Activated CD8-positive, alpha-beta memory T cell treated with anti-CD3 and anti-CD28 coated beads for 4 hours (primary cell): ENCODE measurements at regions not wholly inside any gene's neighbourhood (a gene's known extent, or its start where the extent isn't known, plus 50 kb on each side); places are given as distances from the start of the nearest gene placed in this dataset.

Experiments
- DNase-seq, 2 donors: peaks; one replicate each; pipeline ENCODE4 v3.0.0-alpha.2; 2020; ENCODE audit warnings: low read depth in 2 of 2

DNA sequence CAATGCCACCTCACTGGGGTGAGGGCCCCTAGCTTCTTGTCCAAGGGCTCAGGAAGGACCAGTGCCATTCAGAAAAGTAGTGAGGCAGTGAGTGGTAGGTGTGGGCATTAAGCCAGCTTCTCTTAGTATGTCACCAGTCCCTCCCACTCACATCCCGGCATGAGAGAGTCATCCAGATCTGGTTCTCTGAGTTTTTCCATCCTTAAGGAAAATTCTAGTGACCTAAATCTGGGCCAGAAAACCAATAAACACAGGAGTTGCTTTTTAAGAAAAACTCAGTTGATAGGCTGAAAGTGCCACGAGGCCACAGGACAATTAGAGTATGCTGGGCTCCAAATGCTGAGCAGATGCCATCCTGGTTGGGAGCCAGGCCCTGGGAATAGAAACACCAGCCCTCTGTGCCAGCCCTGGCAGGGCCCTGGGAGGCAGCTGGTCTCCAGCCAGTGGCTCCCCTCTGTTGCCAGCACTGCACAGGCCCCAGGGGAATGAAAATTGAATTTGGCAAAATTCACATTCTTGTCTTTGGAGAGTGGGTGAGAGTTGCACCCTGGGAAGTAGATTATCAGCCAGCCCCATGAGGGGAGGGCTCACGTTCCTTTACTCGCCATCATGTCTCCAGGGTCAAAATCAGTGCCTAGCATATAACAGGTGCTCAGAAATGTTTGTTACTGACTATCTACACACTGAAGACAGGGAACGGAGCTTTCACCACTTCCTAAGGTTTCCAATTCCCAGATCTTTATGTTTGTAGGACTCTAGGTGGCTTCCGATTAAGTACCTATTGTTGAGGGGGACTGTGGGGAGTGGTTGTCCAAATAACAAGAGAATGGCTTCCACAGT is 52.8 kb downstream of the FAM43A start:
- no peak for DNase-seq

DNA sequence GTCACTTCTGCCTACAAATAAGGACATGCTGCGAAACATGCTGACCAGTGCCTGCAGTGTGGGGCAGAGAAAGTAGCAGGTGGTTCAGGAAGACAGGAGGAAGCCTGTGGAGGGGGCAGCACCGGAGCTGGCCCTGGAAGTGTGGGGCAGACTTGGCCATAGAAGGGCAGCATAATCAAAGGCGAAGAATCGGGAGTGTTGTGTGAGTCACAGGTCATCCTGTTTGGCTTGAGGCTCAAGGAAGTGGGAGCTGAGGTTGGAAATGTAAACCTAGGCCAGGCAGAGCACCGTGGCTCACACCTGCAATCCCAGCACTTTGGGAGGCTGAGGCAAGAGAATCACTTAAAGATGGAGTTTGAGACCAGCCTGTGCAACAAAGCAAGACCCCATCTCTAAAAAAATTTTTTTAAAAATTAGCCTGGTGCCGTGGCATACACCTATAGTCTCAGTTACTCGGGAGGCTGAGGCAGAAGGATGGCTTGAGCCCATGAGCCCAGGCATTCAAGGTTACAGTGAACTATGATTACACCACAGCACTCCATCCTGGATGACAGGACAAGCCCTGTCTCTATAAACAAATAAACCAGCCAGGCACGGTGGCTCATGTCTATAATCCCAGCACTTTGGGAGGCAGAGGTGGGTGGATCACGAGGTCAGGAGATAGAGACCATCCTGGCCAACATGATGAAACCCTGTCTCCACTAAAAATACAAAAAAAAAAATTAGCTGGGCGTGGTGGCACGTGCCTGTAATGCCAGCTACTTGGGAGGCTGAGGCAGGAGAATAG is 54.0 kb downstream of the FAM43A start:
- DNase-seq = no peak

DNA sequence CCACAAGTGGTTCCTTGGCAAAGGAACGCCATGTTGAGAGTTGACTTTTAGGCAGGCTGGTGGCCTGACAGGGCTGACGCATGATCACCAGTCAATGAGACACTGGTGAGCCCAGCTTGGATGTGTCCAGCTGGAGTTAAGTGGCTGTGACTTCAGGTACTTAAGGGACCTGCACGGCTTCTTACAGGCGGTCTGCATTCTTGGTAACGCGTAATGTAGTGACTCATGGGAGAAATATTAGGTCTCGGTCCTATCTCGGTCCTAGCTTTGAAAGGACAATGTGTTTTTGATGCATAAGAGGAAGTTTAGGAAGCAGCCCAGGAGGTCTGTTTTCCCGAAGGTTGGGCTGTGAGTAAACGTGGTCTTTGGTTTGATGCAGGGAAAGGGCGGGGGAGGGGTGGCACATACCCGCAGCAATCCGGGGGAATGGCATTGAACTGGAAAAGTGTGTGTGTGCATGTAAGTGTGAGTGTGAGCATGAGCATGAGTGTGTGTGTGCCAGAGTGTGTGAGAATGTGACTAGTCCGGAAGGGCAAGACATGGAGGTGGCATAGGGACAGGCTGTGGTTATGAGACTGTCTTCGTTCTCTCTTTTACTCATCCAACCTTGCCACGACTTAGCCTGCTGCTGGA is 55.3 kb downstream of the FAM43A start:
- no peak for DNase-seq

DNA sequence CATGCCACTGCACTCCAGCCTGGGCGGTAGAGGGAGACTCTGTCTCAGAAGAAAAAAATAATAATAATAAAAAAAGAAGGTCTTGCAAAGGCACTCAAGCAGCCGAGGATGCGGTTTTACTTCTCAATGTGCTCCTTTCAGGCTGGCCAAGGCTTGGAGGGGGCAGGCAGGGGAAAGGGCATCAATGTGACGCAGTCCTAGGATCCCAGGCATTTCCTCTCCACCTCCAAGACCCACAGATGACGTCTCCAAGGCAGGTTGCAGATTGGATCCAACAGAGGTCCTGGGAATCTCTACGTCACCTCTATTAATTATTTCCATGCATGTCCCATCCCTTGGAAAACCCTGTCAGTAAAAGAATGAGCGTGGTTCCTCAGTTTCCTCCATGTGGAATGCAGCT is 56.2 kb downstream of the FAM43A start:
- no peak for DNase-seq

DNA sequence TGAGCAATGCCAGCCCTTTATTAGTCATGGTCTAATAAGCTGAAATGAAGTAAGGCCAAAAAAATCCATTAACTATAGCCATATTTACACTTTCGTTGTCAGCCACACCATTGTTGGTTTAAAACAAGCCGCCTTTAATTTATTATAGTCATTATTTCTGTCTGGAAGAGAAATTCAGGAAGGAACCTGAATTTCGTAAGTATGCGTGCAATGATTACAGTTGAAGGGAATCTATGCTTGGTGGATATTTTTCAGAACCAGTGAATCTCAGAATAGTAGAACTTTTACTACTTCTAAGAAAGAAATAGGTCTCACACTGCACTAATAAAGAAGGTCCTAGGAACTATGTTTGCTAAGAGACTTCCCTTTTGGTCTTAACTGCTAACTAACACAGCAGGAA is 59.1 kb downstream of the FAM43A start:
- no peak for DNase-seq

DNA sequence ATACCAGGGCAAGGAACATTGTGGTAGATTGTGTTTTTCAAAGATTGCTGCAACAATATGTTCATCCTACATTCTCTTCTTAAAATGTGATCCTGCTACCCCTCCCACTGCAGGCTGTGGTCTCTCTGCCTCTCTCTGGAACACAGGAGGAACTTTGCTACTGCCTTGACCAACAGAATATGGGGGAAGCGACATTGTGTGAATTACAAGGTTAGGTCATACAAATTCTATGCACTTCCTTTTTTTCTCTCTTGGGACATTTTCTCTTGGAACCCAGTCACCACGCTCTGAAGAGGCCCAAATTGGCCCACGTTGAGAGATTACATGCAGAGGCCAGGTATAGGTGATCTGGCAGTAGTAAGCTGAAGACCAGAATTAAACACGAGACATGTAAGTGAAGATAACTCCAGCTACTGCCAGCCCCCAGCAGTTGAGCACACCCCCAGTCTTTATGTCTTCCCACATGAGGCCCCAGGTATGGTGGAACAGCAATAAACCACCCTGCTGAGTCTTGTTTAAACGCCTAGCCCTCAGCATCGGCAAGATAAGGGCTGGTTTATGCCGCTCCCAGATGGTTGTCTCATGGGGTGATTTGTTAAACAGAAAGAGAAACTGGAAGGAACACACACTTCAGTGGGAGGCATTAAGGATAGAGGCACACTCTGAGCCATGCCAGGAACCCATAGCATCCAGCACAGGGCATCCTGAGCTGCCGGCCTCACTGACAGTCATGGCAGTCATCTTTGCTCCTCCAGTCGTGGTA is 59.9 kb downstream of the FAM43A start:
- DNase-seq = no peak

DNA sequence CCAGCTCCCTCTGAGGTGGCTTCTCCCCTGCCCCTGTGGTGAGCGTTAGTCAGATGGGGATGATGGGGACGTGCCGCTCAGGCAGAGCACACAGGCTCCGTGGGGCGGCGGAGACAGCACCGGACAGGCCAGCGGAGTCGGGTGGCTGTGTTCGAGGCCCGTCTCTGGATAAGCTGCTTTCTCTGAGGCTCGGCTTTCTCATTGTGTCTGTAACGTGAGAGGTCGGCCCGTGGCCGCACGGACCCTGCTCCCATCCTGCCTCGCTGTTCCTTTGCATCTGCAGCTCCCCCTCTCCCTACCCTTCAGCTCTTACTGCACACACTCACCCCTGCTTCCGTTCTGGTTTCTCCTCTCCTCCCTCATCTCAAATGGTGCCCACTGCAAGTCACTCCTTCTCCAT is 62.5 kb downstream of the FAM43A start:
- no peak for DNase-seq

DNA sequence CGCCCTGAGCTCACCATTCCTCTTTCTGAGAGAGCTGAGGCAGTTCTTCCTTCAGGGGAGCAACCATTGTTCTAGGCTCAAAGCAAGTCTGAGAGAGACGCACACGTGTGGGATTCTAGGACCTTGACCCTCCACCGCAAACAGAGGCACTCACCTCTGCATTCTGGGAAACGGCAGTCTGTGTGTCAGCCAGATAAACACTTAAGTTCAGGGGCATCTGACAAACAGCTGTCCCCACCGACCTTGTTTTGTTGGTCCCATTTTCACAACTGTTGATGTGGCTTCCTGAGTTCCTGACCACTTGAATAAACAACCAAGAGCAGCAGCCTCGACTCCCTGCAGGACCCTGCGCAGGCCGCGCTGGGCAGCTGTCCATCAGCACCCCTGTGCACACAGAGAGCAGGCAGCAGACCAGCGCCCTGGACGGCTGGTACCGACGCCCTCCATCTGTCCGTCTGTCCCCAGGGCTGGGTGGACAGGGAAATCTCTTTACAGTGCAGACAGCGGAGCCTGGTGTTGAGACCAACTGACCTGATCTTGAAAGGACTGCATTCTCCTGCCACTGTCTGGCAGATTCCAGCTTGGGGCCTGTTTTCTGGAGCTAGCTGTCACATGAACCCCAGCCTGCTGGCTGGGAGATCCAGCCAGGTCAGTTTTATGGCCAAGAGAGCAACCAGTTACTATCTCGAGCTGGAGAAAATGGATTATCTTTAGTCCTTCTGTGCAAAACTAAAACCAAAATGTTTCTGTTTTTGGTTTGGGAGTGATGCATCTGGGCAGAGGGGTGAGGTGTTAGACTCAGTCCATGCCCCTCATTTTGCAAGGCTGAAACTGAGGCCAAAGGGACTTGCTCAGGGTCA is 64.2 kb downstream of the FAM43A start:
- no peak for DNase-seq

DNA sequence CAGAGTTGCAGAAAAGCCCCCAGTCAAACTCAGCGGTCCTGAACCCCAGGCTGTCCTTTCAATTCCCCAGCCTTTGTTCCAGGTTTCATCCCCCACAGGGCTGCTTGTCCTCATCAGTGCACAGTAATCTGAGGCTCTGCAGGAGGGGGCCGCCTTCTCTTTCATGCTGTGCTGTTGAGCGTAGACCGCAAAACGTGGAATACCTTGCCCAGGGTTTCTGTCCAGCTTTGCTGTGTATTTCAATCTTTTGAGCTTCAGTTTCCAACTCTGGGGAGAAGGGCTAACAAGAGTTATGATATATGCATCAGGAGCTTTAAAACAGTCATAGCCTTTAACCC is 64.8 kb downstream of the FAM43A start:
- no peak for DNase-seq

DNA sequence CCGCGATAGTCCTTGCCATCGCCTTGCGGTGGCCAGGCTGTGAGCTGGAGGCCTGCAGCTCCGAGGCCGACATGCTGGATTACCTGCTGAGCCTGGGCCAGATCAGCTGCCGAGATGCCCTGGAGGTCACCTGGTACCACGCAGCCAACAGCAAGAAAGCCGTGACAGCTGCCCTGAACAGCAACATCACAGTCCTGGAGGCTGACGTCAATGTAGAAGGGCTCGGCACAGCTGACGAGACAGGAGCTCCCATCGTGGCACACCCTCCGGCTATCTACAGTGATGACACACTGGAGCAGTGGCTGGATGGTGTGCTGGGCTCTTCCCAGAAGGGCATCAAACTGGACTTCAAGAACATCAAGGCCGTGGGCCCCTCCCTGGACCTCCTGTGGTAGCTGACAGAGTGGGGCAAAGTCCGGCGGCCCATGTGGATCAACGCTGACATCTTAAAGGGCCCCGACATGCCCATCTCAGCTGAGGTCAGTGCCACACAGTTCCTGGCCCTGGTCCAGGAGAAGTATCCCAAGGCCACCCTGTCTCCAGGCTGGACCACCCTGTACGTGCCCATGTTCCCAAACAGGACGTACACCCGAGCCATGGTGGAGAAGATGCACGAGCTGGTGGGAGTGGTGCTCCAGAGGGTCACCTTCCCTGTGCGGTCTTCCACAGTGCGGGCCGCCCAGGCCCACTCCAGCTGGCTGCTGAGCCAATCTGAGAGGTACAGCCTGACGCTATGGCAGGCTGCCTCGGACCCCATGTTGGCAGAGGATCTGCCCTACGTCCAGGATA is 70.2 kb downstream of the FAM43A start:
- DNase-seq = no peak

DNA sequence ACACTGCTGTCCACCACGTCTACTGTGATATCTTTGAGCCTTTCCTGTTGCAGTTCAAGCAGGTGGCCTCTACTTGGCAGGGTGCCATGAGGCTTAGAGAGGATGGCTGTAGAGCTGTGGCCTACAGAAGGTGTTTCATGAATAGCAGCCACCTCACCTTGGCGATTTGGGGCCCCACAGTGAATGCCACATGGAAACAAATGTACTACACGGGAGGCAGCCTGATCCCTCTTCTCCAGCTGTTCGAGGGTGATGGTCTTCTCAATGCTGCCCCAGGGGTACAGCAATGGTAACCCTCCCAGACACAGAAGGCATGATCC is 70.7 kb downstream of the FAM43A start:
- no peak for DNase-seq

DNA sequence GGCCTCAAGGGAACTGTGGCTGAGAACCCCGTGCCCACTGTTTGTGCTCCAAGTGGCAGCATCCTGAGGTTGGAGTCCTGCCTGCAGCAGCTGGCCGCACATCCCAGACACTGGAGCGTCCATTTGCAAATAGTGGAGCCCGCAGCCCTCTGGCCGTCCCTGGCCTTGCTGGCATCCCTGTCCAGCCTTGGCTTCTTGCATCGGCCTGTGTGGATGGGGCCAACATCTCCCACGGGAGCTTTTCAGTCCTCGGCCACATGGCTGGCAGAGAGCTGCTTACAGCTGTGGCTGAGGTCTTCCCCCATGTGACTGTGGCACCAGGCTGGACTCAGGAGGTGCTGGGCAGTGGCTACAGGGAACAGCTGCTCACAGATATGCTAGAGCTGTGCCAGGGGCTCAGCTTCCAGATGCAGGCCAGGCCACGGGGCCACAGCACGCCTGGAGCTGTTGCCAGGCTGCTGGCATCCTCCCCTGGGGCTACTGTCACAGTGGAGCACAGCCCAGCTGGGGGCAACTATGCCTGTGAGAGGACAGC is 71.2 kb downstream of the FAM43A start:
- DNase-seq = no peak

DNA sequence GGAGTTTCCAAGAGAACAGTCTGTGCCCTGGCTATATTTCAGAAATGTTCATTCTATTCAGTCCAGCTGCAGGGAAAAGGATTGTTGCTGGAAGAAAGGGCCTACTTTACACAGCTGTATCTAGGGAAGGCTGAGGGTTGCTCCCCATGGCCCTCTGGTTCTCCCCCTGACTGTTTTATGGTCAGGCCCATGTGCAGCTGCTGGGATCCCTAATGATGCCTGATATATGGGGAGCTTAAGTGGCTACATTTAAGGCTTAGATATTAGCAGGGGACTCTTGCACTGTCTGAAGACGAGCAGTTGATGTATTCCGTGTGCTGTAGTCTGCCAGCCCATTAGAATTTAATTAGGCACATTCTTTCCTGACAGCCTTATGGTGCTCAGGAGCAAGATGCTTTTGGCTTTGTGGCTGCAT is 72.0 kb downstream of the FAM43A start:
- DNase-seq = no peak

DNA sequence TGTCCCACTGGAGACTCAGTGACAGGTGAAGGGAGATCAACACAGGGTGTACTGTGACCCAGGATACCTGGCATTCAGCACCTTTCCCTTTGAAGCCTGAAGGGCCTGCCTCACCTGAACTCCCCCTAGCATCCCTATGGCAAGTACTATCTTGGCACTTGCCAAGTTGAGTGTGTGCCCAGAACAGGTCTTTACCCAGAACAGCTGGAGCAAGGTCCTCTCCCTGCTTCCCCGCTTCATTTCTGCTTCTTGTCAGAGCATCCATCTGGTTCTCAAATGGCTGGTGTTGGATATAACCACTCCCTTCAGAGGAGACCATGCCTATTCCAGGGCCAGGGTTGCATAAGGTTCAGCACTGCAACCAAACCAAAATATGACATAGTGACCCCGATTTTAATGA is 73.0 kb downstream of the FAM43A start:
- no peak for DNase-seq

DNA sequence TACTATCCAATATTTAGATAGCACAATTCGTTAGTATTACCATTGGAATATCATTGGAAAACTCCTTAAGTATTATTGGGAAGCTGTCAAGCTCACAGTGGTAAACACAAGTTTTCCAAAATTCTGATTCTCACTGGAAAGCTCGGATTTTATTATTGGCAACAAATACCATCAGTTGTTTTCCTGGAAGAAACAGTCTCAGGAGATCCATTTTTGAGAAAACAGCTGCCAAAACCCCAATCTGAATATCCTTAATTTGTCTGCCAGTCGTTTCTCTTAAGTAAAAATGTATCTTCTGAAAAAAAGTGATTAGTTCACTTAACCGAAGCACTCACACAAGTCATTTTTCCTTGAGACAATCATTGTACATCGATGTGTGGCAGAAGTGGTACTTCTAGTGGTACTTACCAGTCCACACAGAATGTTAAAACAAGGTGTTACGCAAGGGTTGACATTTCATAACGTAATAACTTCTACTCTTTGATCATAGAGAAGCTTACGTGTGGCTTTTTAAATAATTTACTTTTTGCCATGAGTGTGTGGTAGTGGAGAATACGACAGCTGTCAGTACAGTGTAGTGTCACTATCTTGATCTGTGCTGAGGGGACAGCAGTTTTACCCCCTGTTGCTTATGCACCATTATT is 74.9 kb downstream of the FAM43A start:
- no peak for DNase-seq

DNA sequence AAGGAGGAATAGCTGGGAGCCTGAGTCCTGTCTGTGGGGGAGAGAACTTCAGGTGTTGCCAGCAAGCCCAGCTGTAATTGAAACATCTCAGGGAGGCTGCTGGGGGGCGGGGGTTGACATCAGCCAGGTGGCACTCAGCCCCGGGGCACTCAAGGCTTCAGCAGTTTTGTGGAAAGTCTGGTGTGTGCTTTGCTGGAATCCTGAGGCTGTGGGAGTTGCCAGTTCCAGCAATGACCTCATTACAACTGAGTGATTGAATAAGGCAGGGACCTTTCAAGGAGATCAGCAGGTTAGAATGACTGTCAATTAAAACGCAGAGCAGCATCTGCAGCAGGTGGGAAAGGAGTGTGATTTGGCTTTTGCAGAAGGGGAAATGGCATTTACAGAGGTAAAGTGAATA is 75.7 kb downstream of the FAM43A start:
- DNase-seq = no peak

DNA sequence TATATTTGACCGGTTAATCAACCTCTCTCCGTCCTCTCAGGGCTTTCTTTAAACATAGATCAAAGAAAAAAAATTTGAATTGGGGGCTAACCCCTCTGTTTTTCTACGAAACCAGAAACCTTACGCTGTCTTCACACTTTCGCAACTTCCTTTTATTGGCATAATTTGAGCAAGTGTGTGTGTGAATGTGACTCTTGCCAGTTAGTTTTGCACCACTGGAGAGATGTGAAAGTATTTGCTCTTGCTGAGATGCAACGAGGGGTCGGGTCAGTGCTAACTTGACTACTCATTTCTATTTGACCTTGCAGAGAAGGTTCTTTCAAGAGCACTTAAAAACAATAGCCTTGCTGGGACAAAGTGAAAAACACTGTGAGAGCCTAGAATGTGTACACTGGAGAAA is 81.2 kb downstream of the FAM43A start:
- DNase-seq = no peak

DNA sequence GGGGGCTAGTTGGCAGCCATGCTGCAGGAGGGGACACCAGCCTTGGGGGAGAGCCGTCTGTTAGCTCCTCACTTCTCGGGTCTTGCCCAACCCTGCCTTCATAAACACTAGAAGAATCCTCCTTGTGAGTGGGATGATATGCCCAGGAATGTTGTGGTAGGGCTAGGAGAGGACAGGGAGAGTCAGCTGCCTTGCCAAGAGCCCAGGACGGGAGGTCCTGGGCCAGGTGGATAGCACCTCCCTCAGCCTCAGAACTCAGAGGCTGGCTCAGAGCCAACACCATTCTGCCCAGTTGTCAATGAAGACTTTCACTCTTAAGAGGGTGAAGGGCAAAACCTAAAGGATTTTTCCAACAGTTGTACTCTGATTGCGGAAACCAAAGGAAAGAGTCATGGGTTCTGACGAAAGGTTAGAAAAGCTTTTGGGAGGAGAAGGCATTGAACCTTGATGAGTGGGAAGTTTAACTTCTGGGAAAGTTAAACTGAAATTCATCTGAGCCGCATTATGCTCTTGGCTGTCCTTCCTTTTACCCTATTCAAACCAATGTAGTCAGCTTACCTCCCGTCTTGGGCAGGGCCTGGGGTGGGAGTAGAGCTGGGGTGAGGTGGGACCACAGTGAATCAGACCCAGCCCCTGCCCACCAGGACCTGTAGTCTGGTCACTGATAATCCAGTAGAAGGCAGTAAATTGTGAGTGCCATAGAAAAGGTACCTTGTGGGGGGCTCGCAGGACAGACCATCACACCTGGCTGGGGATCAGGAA is 81.9 kb downstream of the FAM43A start:
- DNase-seq = no peak

DNA sequence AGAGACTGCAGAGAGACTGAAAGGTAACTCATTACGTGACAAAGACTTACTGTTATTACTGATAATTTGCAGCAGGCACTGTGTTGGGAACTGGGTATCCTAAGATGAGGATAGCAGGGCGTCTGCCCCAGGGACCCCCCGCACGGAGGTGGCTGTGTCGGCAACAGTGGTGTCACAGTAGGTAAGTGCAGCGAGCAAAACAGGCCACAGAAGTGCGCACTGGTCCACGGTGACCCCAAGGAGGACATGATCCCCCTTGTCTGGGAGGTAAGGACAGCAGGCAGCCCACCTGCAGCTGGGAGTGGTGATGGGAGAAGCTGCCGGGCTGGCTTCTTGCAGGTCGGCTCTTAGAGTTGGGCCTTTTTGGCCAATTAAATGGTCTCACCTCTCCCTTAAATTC is 82.9 kb downstream of the FAM43A start:
- DNase-seq = no peak
